ENCODE measurements at regions not wholly inside any gene's neighbourhood (a gene's known extent, or its start where the extent isn't known, plus 50 kb on each side); places are given as distances from the start of the nearest gene placed in this dataset.

DNA sequence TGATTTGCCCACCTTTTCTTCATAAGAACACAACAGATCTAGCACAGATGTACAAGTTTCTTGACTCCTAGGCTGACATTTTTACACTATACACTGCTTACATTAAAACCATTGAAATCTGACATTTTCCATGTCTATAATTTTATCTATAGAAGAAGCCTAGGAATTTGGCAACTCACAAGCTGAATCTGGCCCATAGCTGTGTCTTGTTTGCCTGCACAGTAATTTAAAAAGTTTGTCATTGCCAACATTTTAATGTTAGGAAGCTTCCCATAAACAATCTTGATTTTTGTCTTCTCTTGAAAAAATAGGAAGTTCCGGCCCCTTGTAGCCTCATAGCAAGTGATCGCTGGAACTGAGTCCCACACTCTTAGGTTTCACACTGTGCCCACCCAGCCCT is 394.6 kb upstream of the AZI2 start:
- no peak for DNase-seq

GRCh38 chr3:28743831-28744230 is 395.2 kb upstream of the AZI2 start:
- no peak for DNase-seq

DNA sequence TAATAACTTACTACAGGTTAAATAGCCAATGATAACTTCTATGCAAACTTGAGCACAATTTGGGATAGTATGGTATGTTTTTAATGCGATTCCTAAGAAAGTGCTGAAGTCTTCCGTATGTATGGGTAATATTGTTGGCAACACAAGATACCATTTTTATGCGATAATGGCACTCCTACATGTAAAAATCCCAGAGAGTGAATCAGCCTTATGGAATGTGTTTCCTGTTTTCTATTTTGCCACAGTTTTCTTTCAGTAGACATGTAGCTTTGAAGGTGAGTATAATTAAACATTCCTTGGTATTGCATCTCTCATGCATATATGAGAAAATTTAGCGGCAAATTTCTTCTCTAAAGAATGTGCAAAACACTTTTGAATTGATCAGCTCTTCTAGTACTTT is 396.8 kb upstream of the AZI2 start:
- no peak for DNase-seq

DNA sequence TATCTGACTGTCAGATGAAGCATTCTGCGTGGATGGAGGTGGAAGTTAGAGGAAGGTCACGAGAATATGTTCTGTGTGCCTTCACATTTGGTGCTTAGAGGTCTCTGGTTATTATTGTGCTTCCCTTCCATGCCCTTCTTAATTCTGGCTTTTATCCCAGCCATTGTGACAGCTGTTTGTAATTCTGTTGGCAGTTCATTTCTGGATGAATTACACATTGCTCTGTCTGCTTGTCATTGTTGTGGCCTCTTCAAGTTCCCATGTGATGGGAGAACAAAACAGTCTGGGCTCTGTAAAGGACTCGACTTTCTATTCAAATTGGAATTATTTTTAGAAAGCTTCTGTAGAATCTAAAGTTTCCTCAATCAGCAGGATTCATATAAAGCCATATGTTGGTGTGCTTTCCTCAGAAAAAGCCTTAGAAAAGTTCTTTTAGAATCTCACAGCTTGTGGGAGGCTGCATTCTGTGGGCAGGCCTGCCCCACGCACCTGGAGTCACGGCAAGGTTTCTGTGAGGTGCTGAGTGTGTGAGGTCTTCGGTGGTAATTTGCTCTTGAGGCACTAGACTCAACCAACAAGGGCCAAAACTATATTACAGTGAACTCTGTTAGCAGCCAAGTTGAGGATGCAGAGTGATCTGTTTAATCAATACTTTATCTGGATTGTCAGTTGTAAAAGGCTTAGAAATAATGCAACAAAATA is 397.4 kb upstream of the AZI2 start:
- no peak for DNase-seq

DNA sequence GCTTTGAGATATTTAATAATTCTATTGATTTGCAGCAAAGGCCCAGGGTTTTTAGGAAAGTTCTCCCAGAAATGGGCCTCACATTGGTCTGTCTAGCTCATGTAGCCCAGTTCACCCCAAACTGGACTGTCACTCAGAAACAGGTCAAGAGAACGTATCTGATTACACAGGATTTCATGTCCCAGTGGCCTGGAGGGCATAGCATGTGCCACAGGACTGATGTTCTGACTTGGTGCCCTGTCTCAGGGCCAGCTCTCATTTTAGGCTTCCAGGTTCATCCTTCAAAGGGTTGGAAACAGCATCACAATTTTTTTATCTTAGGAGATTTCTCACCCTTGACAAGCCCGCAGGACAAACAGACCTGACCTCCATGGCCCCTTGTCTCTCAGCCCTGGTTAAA is 398.4 kb upstream of the AZI2 start:
- no peak for DNase-seq

- DNase-seq, result no peak
Observed at GRCh38 chr3:28751864-28752263, 403.2 kb upstream of the AZI2 start.

- DNase-seq, result no peak
Observed at GRCh38 chr3:28752290-28752689, 403.7 kb upstream of the AZI2 start.

DNA sequence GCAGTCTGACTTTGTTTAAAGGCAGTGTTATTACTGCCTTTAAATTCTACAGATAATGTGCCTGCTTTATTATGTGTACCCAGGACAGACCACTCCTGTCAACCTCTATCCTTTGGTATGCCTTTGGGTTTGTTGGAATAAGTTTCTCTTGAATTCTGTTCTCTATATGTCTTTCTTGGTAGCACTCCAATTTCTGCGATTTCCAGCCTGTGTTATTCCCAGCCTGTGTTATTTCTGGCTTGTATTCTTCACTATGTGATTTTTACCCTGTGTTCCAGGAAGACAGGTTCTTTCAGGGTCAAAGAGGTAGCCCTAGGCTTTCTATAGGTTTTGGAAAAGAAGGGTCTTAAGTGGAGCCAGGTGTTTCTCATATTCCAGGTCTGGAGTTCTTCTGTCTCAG is 407.4 kb upstream of the AZI2 start:
- no peak for DNase-seq

GRCh38 chr3:28758115-28758514 is 409.5 kb upstream of the AZI2 start:
- no peak for DNase-seq

- no peak for DNase-seq
Observed at GRCh38 chr3:28761375-28761774, 412.8 kb upstream of the AZI2 start.

DNA sequence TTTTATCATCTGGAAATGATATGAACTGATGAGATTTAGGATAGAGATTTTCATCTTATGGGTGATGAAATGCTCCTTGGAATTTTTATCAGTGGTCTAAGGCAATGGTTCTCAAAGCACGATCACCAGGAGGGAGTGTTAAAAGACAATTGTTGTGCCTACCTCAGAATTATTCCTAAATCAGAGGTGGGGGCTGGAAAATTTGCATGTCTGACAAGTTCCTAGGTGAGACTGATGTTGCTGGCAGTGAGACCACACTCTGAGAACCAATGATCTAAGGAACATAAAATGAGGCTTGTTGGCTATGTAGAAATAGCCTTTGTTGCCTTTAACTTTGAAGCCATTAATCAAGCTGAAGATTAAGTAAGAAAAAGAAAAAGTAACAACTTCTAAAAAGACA is 416.6 kb upstream of the AZI2 start:
- DNase-seq, result no peak

- DNase-seq, result no peak
Observed at GRCh38 chr3:28768439-28768838, 419.8 kb upstream of the AZI2 start.

DNA sequence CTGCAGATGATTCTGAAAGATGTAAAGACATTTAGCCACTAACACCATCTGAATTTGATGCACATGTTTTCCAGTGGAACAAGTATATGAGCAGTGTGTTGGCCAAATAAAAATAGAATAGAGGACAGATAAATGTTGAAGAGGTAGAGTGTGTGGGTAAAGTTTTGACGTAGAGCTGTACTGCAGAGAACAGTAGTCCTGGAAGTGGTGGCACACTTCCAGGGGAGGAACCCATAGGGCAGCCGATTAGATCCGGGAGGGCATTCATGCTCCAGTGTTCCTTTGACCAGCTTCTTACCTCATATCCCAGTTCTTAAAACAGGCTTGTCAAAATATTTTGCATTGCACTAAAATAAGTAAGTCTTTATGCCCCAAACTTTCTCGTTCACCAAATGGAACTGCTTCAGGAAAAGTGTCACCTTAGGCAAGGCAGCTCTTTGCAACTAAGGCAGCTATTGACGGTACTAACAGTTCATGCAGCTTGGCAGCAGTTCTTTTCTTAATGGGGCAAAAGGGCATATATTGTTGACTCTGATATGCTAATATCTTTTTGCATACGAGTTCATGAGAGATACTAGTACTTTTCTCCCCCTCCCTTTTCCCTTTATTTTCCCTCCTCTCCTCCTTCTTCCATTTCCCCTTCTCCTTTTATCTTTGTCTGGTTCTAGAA is 429.3 kb upstream of the AZI2 start:
- DNase-seq, result no peak

GRCh38 chr3:28780480-28780879 is 431.9 kb upstream of the AZI2 start:
- DNase-seq, result no peak

GRCh38 chr3:28781053-28781452 is 432.4 kb upstream of the AZI2 start:
- no peak for DNase-seq

GRCh38 chr3:28786446-28786845 is 437.8 kb upstream of the AZI2 start:
- DNase-seq, result no peak

DNA sequence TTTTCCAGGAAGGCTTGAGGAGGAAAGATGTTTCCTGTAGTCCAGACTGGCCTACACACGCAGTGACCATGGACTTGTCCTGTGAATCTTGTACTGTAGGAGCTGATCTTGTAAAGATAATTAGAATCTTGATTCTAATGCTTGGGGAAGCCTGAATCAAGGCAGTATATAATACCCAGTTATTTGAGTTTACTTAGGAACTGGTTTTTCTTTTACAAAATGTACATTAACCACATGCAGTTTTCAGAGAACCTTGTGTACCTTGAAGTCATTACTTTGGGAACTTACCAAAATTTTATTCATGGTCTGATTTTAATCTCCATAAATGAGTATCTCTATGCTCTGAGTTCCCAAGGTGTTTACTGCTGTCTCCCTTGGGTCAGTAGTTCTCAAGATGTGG is 439.9 kb upstream of the AZI2 start:
- DNase-seq, result no peak

DNA sequence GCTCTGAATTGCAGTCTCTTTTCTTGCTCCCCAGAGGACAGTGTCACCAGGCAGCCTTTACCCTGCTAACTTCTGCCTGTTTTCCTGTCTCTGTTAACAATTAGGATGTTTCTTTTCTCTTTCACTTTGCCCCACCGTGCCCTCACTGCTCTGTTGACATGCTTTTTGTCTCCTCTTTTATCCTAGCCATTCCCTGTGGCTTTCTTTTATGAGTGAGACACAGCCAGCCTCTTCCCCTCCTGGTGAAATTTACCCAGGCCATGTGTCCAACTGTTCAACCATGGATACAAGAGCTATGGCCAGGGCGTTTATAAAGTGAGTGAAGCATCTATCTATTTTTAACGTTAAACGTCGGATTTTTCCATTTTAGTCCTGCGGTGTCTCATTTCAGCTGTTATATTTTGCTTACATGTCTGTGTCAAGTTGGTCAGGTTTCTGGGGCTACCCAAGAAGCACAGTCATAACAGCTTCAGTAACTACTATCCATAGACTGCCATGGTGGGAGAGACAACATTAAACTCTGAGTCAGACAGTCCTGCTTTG is 443.2 kb upstream of the AZI2 start:
- no peak for DNase-seq

DNA sequence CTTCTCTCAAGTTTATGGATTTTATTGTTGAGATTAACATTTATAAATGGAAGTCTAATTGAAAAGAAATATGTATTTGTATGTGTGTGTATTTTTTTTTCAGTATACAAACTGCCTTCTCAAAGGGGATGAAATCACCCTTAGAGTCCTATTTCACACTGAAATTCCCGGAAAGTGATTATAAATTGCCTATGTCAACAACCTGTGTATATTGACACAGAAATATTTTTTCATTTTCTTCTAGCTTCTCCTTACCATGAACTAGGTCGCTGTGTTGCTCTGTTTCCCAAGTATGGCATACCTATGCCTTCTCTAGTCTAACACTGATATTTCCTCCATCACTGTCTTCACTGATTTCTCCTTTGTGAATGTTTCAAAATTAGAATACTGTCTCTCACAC is 444.0 kb upstream of the AZI2 start:
- DNase-seq, result no peak

DNA sequence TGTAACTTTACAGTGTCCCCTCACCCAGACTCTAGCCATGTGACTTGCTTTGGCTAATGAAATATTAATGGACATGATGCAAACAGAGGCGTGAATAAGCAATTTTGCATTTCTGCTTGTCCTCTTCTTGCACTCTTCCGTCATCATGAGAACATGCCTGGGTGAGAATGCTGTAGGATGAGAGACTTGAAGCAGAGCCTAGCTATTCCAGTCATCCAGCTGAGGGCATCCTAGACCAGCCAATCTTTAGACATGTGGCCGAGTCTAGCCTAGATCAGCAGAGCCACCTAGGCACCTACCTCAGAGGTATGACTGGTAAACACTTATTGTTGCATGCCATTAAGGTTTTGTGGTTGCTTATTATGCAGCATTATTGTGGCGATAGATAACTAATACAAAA is 450.5 kb upstream of the AZI2 start:
- no peak for DNase-seq

- no peak for DNase-seq
Observed at GRCh38 chr3:28800203-28800602, 451.6 kb upstream of the AZI2 start.

DNA sequence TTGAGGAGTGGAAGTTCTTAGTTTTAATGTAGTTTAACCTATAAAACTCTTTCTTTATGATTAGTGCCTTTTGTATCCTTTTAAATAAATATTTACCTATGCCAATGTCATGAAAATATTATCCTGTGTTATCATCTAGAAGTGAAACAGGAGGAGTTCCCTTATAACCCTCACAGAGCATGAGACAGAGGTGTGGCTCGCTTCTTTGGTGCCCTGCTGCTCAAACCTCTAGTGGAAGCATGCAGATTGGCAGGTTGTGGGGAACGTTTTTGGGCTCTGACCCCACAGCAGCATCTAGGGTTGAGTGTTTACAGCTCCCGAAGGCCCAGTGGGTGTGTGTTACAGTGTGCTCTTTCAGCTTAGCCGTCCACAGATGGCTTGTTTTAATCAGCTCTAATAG is 459.4 kb upstream of the AZI2 start:
- no peak for DNase-seq

GRCh38 chr3:28816017-28816416 is 464.9 kb upstream of the RBMS3 start:
- DNase-seq, result no peak

GRCh38 chr3:28824316-28824715 is 456.6 kb upstream of the RBMS3 start:
- no peak for DNase-seq

GRCh38 chr3:28826840-28827239 is 454.0 kb upstream of the RBMS3 start:
- no peak for DNase-seq
